Sigmoid colon (tissue), 6 donors: ENCODE measurements at regions not wholly inside any gene's neighbourhood (a gene's known extent, or its start where the extent isn't known, plus 50 kb on each side); places are given as distances from the start of the nearest gene placed in this dataset.

Experiments
- DNase-seq: peaks from one replicate; pipeline ENCODE4 v3.0.0-alpha.2; 2019
- H3K27ac ChIP-seq, 4 donors: fragments of 200-600 bp; sonication (generic); one replicate each; pipeline ENCODE4 v1.5.1; 2016 to 2019; ENCODE audit warnings: mild to moderate bottlenecking in 1 of 4
- H3K27me3 ChIP-seq, 3 donors: fragments of 200-600 bp; sonication (generic); one replicate each; pipeline ENCODE4 v1.5.1; 2019; ENCODE audit warnings: mild to moderate bottlenecking in 1 of 3
- H3K36me3 ChIP-seq, 4 donors: fragments of 200-600 bp; sonication (generic); one replicate each; pipeline ENCODE4 v1.5.1; 2016 to 2019
- H3K4me1 ChIP-seq, 4 donors: fragments of 200-600 bp; sonication (generic); one replicate each; pipeline ENCODE4 v1.5.1; 2017 to 2019
- H3K4me3 ChIP-seq, 4 donors: fragments of 200-600 bp; sonication (generic); one replicate each; pipeline ENCODE4 v1.5.1; 2017 to 2019; ENCODE audit warnings: mild to moderate bottlenecking in 2 of 4, moderate library complexity in 1 of 4
- H3K9me3 ChIP-seq, 4 donors: fragments of 200-600 bp in 3 of 4; sonication (generic) in 3 of 4; one replicate each; pipeline versions ENCODE4 v1.5.1 to v1.6.1; 2013 to 2019
- EP300 ChIP-seq, 4 donors: sonication (generic); formaldehyde crosslinking; IDR thresholded peaks; one replicate each; pipeline ENCODE4 v1.6.1; 2017; ENCODE audit warnings: antibody characterized with exemption in 4 of 4
- POLR2A ChIP-seq, 2 donors: fragments of 450-650 bp; IDR thresholded peaks; one replicate each; pipeline ENCODE4 v1.6.1; 2016; ENCODE audit warnings: antibody characterized with exemption in 2 of 2, mild to moderate bottlenecking in 2 of 2, moderate library complexity in 2 of 2
- POLR2AphosphoS5 ChIP-seq, 4 donors: sonication (generic); formaldehyde crosslinking; IDR thresholded peaks; one replicate each; pipeline ENCODE4 v1.6.1; 2017; ENCODE audit warnings: antibody characterized with exemption in 4 of 4
- WGBS, 2 donors: extraction: QIAGEN DNeasy Blood & Tissue Kit; methylation state at CpG; one replicate each; pipeline ENCODE4 v1.1.7; 2013; 5-methylcytosine and 5-hydroxymethylcytosine counted together
- intact Hi-C: fragments of 100-400 bp; cut with DNase I; formaldehyde crosslinking; loops from one replicate; pipeline ENCODE4 v1.15.1; 2023
- TF ChIP-seq, protein P1 (sequence below), 4 experiments: fragments of 450-650 bp in 3 of 4; fragments of 200-600 bp in 1 of 4; IDR thresholded peaks; one replicate each; pipeline ENCODE4 v1.5.1; 2016 to 2019; ENCODE audit warnings: antibody characterized with exemption in 4 of 4, mild to moderate bottlenecking in 3 of 4, moderate library complexity in 2 of 4
- donor health status: healthy with polysubstance abuse.
- donor health status: healthy.

DNA sequence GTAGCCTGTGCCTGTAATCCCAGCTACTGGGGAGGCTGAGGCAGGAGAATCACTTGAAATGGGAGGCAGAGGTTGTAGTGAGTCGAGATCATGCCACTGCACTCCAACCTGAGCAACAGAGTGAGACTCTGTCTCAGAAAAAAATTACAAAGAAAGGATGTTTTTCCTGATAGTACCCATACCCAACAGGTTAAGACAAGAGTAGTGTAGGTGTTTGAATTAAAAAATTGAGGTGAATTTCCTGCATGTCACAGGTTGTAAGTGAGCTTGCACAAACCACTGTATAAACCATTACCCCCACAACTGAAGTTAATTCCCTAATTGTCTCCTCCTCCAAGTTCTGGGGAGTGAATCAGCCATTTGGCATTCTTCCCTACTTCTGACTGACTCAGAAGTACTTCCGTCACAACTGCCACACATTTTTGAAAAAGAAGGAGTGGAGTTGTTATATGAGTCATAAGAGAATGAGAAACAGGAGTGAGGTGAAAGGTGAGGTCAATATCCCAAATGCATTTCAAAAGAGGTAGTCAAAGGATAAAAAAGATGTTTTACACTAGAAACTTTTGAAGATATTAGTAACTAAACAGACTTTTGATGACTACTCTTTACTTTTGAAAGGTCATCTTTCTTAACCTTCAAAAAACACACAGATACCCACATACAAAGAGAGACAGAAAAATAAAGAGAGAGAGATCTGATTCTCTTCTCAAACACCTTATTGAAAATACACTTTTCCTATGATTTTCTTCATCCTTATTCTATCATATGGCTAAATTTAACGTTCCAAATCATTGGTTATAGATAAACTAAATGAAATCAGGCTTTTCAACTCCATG is 134.5 kb downstream of the BTC start:
- no peak overlapping the region for H3K4me3 ChIP-seq
- no peaks in the 10 kb centered on the region for H3K9me3 ChIP-seq
- no peak for TF ChIP-seq EP300 (IDR thresholded peaks at IDR 0.05)
- TF ChIP-seq POLR2AphosphoS5 (IDR thresholded peaks at IDR 0.05), result peak in 1 of 4 donors; percentile 54
- H3K4me1 ChIP-seq, result peaks cover 0 to 10% (median 4%) of the 10 kb centered on the region in 4 donors
- intact Hi-C loops, result no loop called here
- peak overlapping the region in 1 of 4 donors; percentile 13 for H3K27ac ChIP-seq
- H3K27me3 ChIP-seq, result no peaks in the 10 kb centered on the region
- H3K36me3 ChIP-seq, result no peaks in the 10 kb centered on the region
- DNase-seq, result no peak
- 49 to 73% methylated on average over 3 of the region's 3 CpGs for WGBS, 2 donors

DNA sequence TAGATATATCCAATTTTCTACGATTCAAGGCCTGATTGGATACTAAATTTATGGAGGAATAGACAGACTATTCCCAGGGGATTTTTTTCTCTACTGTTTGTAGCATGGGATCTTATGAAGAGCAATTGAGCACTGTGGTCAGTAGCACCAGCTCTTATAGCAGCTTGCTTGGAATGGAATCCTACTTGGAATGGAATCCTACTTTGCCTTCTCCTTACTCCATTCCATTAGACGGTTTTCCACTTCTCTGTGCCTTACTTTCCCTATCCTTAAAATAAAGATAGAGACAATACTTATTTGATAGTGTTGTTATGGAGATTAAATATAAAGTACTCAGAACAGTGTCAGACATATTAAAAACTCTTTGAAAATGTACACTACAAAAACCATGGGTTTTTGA is 133.5 kb downstream of the BTC start:
- Histone ChIP-seq H3K4me1 (peaks cover 0 to 10% (median 4%) of the 10 kb centered on the region in 4 donors), H3K27me3 (no peaks in the 10 kb centered on the region), H3K4me3 (no peak overlapping the region), H3K27ac (no peak overlapping the region), H3K9me3 (no peaks in the 10 kb centered on the region), H3K36me3 (no peaks in the 10 kb centered on the region)
- no peak for DNase-seq
- intact Hi-C loops, result no loop called here
- TF ChIP-seq, protein P1, sequence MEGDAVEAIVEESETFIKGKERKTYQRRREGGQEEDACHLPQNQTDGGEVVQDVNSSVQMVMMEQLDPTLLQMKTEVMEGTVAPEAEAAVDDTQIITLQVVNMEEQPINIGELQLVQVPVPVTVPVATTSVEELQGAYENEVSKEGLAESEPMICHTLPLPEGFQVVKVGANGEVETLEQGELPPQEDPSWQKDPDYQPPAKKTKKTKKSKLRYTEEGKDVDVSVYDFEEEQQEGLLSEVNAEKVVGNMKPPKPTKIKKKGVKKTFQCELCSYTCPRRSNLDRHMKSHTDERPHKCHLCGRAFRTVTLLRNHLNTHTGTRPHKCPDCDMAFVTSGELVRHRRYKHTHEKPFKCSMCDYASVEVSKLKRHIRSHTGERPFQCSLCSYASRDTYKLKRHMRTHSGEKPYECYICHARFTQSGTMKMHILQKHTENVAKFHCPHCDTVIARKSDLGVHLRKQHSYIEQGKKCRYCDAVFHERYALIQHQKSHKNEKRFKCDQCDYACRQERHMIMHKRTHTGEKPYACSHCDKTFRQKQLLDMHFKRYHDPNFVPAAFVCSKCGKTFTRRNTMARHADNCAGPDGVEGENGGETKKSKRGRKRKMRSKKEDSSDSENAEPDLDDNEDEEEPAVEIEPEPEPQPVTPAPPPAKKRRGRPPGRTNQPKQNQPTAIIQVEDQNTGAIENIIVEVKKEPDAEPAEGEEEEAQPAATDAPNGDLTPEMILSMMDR (IDR thresholded peaks at IDR 0.05), result no peak
- no peak for TF ChIP-seq EP300 (IDR thresholded peaks at IDR 0.05)
- TF ChIP-seq POLR2A (IDR thresholded peaks at IDR 0.05), result no peak
- TF ChIP-seq POLR2AphosphoS5 (IDR thresholded peaks at IDR 0.05), result no peak
- WGBS, 2 donors, result 82 to 87% methylated on average over 2 of the region's 2 CpGs

DNA sequence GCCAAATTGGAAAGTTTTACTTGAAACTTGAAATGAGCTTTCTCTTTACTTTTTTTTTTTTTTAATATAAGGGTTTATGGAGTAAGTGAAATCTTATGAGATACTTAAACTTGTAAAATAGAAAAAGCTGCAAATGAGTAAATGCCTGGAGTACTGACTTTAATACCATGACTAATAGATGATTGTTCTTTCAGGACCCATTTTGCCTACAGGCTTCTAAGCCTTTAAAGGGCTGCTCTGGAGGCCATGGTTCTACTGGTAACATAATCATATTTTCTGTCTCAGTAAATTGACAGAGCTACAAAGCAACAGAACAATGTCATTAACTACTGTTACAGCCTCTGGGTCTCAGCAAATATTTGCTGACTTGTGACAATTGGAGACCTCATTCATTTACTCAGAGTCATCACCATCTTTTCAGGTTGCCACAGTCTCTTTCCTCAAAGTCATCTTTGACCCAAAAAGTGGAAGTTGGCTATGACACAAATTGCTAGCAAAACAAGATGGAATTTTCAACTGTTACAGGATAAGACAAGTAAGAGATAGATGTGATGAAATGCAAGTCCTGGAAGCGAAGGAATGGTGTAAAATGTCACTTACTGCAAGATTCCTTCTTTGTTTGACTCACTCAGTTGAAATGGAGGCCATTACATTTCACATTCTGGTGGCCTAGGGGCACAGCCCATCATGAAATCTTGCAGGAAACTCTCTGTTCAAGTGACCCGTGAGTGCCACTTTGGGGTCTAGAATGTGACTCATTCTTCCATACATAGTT is 132.7 kb downstream of the BTC start:
- DNase-seq, result no peak
- no peak overlapping the region for H3K4me3 ChIP-seq
- intact Hi-C loops, result no loop called here
- H3K27me3 ChIP-seq, result no peaks in the 10 kb centered on the region
- TF ChIP-seq POLR2A (IDR thresholded peaks at IDR 0.05) (no peak), POLR2AphosphoS5 (IDR thresholded peaks at IDR 0.05) (no peak), EP300 (IDR thresholded peaks at IDR 0.05) (no peak)
- TF ChIP-seq, protein P1 (IDR thresholded peaks at IDR 0.05), result no peak
- H3K36me3 ChIP-seq, result no peaks in the 10 kb centered on the region
- H3K4me1 ChIP-seq, result peaks cover 0 to 10% (median 4%) of the 10 kb centered on the region in 4 donors
- no peaks in the 10 kb centered on the region for H3K9me3 ChIP-seq
- H3K27ac ChIP-seq, result no peak overlapping the region
- 64 to 78% methylated on average over 2 of the region's 2 CpGs for WGBS, 2 donors

DNA sequence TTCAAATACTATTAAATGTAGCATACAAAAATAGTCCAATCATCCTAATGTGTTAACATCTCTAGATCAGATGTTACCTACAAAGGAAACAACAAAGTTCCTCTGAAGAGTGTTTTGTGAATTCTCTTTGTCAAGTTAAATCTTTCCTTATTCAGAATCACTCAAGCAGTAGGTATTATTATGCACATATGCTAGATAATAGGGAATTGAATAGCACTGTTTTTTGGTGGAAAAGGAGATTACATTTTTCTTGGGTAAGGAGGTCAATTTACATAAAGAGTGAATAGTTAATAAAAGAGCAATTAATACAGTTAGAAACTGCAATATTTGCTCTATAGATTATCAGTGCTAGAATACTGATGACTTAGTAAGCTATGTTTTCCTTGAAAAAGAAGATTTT is 130.7 kb downstream of the BTC start:
- Histone ChIP-seq H3K36me3 (no peaks in the 10 kb centered on the region), H3K4me3 (no peak overlapping the region), H3K4me1 (peaks cover 0 to 10% (median 4%) of the 10 kb centered on the region in 4 donors), H3K27ac (no peak overlapping the region), H3K27me3 (no peaks in the 10 kb centered on the region), H3K9me3 (no peaks in the 10 kb centered on the region)
- no peak for DNase-seq
- intact Hi-C loops, result no loop called here
- TF ChIP-seq POLR2A (IDR thresholded peaks at IDR 0.05) (no peak), POLR2AphosphoS5 (IDR thresholded peaks at IDR 0.05) (no peak), EP300 (IDR thresholded peaks at IDR 0.05) (no peak)
- TF ChIP-seq, protein P1 (IDR thresholded peaks at IDR 0.05), result no peak

DNA sequence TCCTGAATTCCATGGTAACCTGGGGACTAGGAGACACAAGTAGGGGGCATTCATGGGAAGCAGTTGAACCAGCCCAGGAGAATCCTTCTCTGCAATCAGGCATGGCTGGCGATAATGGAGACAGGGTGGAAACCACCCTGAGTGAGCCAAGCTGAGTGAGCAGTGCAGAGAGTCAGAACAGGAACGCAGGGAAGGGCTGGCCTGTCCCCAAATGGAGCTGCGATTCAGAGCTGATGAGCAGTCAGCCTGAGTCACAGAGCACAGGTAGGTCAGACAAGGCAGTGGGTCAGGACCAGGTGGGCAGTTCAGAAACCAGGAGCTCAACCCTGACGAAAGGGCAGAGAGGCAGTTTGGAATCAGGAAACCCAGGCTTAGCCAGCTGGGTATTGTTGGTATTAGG is 129.0 kb downstream of the BTC start:
- no peak overlapping the region for H3K27ac ChIP-seq
- H3K36me3 ChIP-seq, result no peaks in the 10 kb centered on the region
- intact Hi-C loops, result no loop called here
- H3K27me3 ChIP-seq, result no peaks in the 10 kb centered on the region
- peaks cover 0 to 2% (median 0%) of the 10 kb centered on the region in 4 donors for H3K4me1 ChIP-seq
- H3K9me3 ChIP-seq, result no peaks in the 10 kb centered on the region
- 88% methylated on average over 4 of the region's 4 CpGs for WGBS, 2 donors
- no peak for DNase-seq
- TF ChIP-seq, protein P1 (IDR thresholded peaks at IDR 0.05), result no peak
- TF ChIP-seq EP300 (IDR thresholded peaks at IDR 0.05) (no peak), POLR2A (IDR thresholded peaks at IDR 0.05) (no peak)
- H3K4me3 ChIP-seq, result no peak overlapping the region
